ENCODE measurements at regions not wholly inside any gene's neighbourhood (a gene's known extent, or its start where the extent isn't known, plus 50 kb on each side); places are given as distances from the start of the nearest gene placed in this dataset.
"Not testable (repeated sequence)": the region's sequence is repeated elsewhere in the genome, so short reads cannot be mapped to it uniquely, and the experiment has no call there.

- TF ChIP-seq TEAD4 (IDR thresholded peaks at IDR 0.05; ENCODE audit: borderline replicate concordance, insufficient read depth), result no peak
- no peak for TF ChIP-seq CHD2 (IDR thresholded peaks at IDR 0.05; ENCODE audit: low read length, partially characterized antibody)
- TF ChIP-seq RFX5 (IDR thresholded peaks at IDR 0.05; ENCODE audit: low read length), result no peak
- TF ChIP-seq POLR2AphosphoS5 (IDR thresholded peaks at IDR 0.05; ENCODE audit: low read depth, low read length), result no peak
- no peak for TF ChIP-seq RXRA (IDR thresholded peaks at IDR 0.05; ENCODE audit: borderline replicate concordance, low read depth)
- no peak for TF ChIP-seq MXI1 (IDR thresholded peaks at IDR 0.05; ENCODE audit: low read depth, low read length)
- no peak for TF ChIP-seq FOXM1 (IDR thresholded peaks at IDR 0.05; ENCODE audit: low read depth)
- TF ChIP-seq JUND (IDR thresholded peaks at IDR 0.05), result no peak
- no peak for TF ChIP-seq GABPA (IDR thresholded peaks at IDR 0.05; ENCODE audit: low read depth)
- TF ChIP-seq ELF1 (IDR thresholded peaks at IDR 0.05), result no peak
- TF ChIP-seq FOXJ3 (CRISPR knock-in tag; IDR thresholded peaks at IDR 0.05), result no peak
Observed at GRCh38 chr2:184322615-184323014, 275.7 kb upstream of the ZNF804A start (continued).

GRCh38 chr2:184326066-184326465 lies 272.3 kb upstream of the ZNF804A start:
- Histone ChIP-seq H3K9ac (no peak overlapping the region), H3K36me3 (replicated peaks in 1 of 2; ENCODE audit: control insufficient read depth in 1 of 2, insufficient read depth in 2 of 2, low read length in 1 of 2) (no peaks in the 10 kb centered on the region), H3K4me3 (ENCODE audit: low read depth in 2 of 2, low read length in 1 of 2) (no peak overlapping the region), H3K9me3 (no peaks in the 10 kb centered on the region), H3K27me3 (ENCODE audit: insufficient read depth) (no peaks in the 10 kb centered on the region), H3K4me1 (ENCODE audit: control insufficient read depth in 1 of 2, insufficient read depth in 2 of 2, low read depth in 1 of 2, low read length in 1 of 2) (no peaks in the 10 kb centered on the region), H3K4me2 (no peak overlapping the region), H4K20me1 (ENCODE audit: insufficient read depth) (no peaks in the 10 kb centered on the region), H3K79me2 (ENCODE audit: insufficient read depth) (no peaks in the 10 kb centered on the region), H3F3A (replicated peaks; ENCODE audit: insufficient read depth) (no peaks in the 10 kb centered on the region), H3K9me2 (no peaks in the 10 kb centered on the region), H2AFZ (ENCODE audit: low read depth) (no peak overlapping the region), H3K27ac (ENCODE audit: low read depth in 2 of 2, low read length in 1 of 2) (no peak overlapping the region)
- WGBS (ENCODE audit: low lambda C conversion rate), result 43% methylated on average over 2 of the region's 2 CpGs
- POLR2A ChIA-PET, result no interaction called here
- TF ChIP-seq IRF3 (IDR thresholded peaks at IDR 0.05; ENCODE audit: low read depth, low read length) (no peak), MEF2A (IDR thresholded peaks at IDR 0.05; ENCODE audit: borderline replicate concordance, low read depth) (no peak), CHD2 (IDR thresholded peaks at IDR 0.05; ENCODE audit: low read length, partially characterized antibody) (no peak), RCOR1 (IDR thresholded peaks at IDR 0.05; ENCODE audit: low read length) (no peak)
- DNase-seq, result no peak
- CTCF ChIA-PET, result interaction anchor here (1.3 kb wide), 1 partner anchor 13 kb away, joined by 3 read pairs; no protein-coding TSS in a partner anchor

- H3F3A ChIP-seq (replicated peaks; ENCODE audit: insufficient read depth); DNase-seq; H3K27me3 ChIP-seq (ENCODE audit: insufficient read depth); H3K9ac ChIP-seq; H4K20me1 ChIP-seq (ENCODE audit: insufficient read depth); H3K79me2 ChIP-seq (ENCODE audit: insufficient read depth); H3K36me3 ChIP-seq (replicated peaks in 1 of 2; ENCODE audit: control insufficient read depth in 1 of 2, insufficient read depth in 2 of 2, low read length in 1 of 2); H3K9me3 ChIP-seq; H3K4me3 ChIP-seq (ENCODE audit: low read depth in 2 of 2, low read length in 1 of 2); CTCF ChIA-PET; H3K4me1 ChIP-seq (ENCODE audit: control insufficient read depth in 1 of 2, insufficient read depth in 2 of 2, low read depth in 1 of 2, low read length in 1 of 2); H3K9me2 ChIP-seq; H3K4me2 ChIP-seq; H3K27ac ChIP-seq (ENCODE audit: low read depth in 2 of 2, low read length in 1 of 2); H2AFZ ChIP-seq (ENCODE audit: low read depth): not testable (repeated sequence)
- 75% methylated on average over 9 of the region's 30 CpGs for WGBS (ENCODE audit: low lambda C conversion rate)
- POLR2A ChIA-PET, result interaction anchor here (0.5 kb wide), 1 partner anchor 1249 kb away, joined by 4 read pairs; no protein-coding TSS in a partner anchor
Observed at GRCh38 chr2:184327805-184328204, 270.5 kb upstream of the ZNF804A start.

GRCh38 chr2:184330561-184330960 lies 267.8 kb upstream of the ZNF804A start:
- POLR2A ChIA-PET; H3K27me3 ChIP-seq (ENCODE audit: insufficient read depth); H3K4me3 ChIP-seq (ENCODE audit: low read depth in 2 of 2, low read length in 1 of 2); H3K4me1 ChIP-seq (ENCODE audit: control insufficient read depth in 1 of 2, insufficient read depth in 2 of 2, low read depth in 1 of 2, low read length in 1 of 2); H3K79me2 ChIP-seq (ENCODE audit: insufficient read depth); H3K4me2 ChIP-seq; DNase-seq; H3K36me3 ChIP-seq (replicated peaks in 1 of 2; ENCODE audit: control insufficient read depth in 1 of 2, insufficient read depth in 2 of 2, low read length in 1 of 2); CTCF ChIA-PET; H3K9me3 ChIP-seq; H3F3A ChIP-seq (replicated peaks; ENCODE audit: insufficient read depth); H4K20me1 ChIP-seq (ENCODE audit: insufficient read depth); H3K9me2 ChIP-seq; H2AFZ ChIP-seq (ENCODE audit: low read depth); H3K27ac ChIP-seq (ENCODE audit: low read depth in 2 of 2, low read length in 1 of 2); H3K9ac ChIP-seq: not testable (repeated sequence)
- 93% methylated on average over 18 of the region's 18 CpGs for WGBS (ENCODE audit: low lambda C conversion rate)

All from SK-N-SH (cell line).